H9 (cell line): ENCODE measurements at regions not wholly inside any gene's neighbourhood (a gene's known extent, or its start where the extent isn't known, plus 50 kb on each side); places are given as distances from the start of the nearest gene placed in this dataset.
A peak's percentile ranks its signal among the peaks of the same experiment; 100 is the strongest.

ENCODE experiments used
- DNase-seq: peaks from one replicate; pipeline ENCODE4 v3.0.0-alpha.2; 2017
- H2AFZ ChIP-seq: one replicate; pipeline ENCODE4 v1.6.1; 2013; ENCODE audit warnings: mild to moderate bottlenecking, low read length, control low read depth, moderate library complexity
- H2AK5ac ChIP-seq: 2 replicates; pipeline ENCODE4 v1.6.1; 2013; ENCODE audit warnings: low read length, control low read depth, mixed read lengths; ENCODE audit not compliant: insufficient read length
- H2BK120ac ChIP-seq: one replicate; pipeline ENCODE4 v1.6.1; 2013; ENCODE audit warnings: low read depth, mild to moderate bottlenecking, low read length, control low read depth, inconsistent platforms; ENCODE audit not compliant: poor library complexity, severe bottlenecking
- H2BK12ac ChIP-seq: 2 replicates; pipeline ENCODE4 v1.6.1; 2013; ENCODE audit warnings: low read length, control low read depth, mixed read lengths, low read depth; ENCODE audit not compliant: insufficient read length
- H2BK15ac ChIP-seq: 2 replicates; pipeline ENCODE4 v1.6.1; 2013; ENCODE audit warnings: low read depth, low read length, control low read depth
- H2BK20ac ChIP-seq: one replicate; pipeline ENCODE4 v1.6.1; 2013; ENCODE audit warnings: low read depth, mild to moderate bottlenecking, low read length, control low read depth, inconsistent platforms; ENCODE audit not compliant: poor library complexity, severe bottlenecking
- H2BK5ac ChIP-seq: 2 replicates; pipeline ENCODE4 v1.6.1; 2013; ENCODE audit warnings: low read length, control low read depth, mixed read lengths; ENCODE audit not compliant: insufficient read length
- H3K14ac ChIP-seq: 2 replicates; pipeline ENCODE4 v1.6.1; 2013; ENCODE audit warnings: low read length, control low read depth; ENCODE audit not compliant: insufficient read depth
- H3K18ac ChIP-seq: 2 replicates; pipeline ENCODE4 v1.6.1; 2013; ENCODE audit warnings: low read depth, mild to moderate bottlenecking, mixed read lengths, low read length, control low read depth; ENCODE audit not compliant: insufficient read length
- H3K23ac ChIP-seq: 2 replicates; pipeline ENCODE4 v1.6.1; 2013; ENCODE audit warnings: low read length, control low read depth, mixed read lengths, low read depth; ENCODE audit not compliant: insufficient read length
- H3K23me2 ChIP-seq: 2 replicates; pipeline ENCODE4 v1.6.1; 2013; ENCODE audit warnings: low read depth, mild to moderate bottlenecking, mixed read lengths, low read length, control low read depth; ENCODE audit not compliant: insufficient read length, poor library complexity, severe bottlenecking
- H3K27ac ChIP-seq: 2 replicates; pipeline ENCODE4 v1.5.1; 2013; ENCODE audit warnings: low read length, control low read depth, mixed read lengths, low read depth; ENCODE audit not compliant: insufficient read length
- H3K27me3 ChIP-seq: 2 replicates; pipeline ENCODE4 v1.6.1; 2013; ENCODE audit warnings: low read length, control low read depth, inconsistent platforms; ENCODE audit not compliant: insufficient read depth
- H3K4ac ChIP-seq: 2 replicates; pipeline ENCODE4 v1.6.1; 2013; ENCODE audit warnings: low read depth, mild to moderate bottlenecking, control low read depth, inconsistent platforms, low read length, moderate library complexity
- H3K4me1 ChIP-seq: 2 replicates; pipeline ENCODE4 v1.6.1; 2013; ENCODE audit warnings: low read length, control low read depth, inconsistent platforms; ENCODE audit not compliant: insufficient read depth
- H3K4me2 ChIP-seq: 2 replicates; pipeline ENCODE4 v1.6.1; 2013; ENCODE audit warnings: low read length, control low read depth, mixed read lengths; ENCODE audit not compliant: insufficient read length, insufficient read depth
- H3K56ac ChIP-seq: 2 replicates; pipeline ENCODE4 v1.6.1; 2013; ENCODE audit warnings: low read depth, mild to moderate bottlenecking, mixed read lengths, low read length, control low read depth; ENCODE audit not compliant: insufficient read length
- H3K79me1 ChIP-seq: 2 replicates; pipeline ENCODE4 v1.6.1; 2013; ENCODE audit warnings: low read depth, mild to moderate bottlenecking, moderate library complexity, low read length, control low read depth, inconsistent platforms; ENCODE audit not compliant: insufficient read depth, poor library complexity, severe bottlenecking
- H3K79me2 ChIP-seq: 2 replicates; pipeline ENCODE4 v1.6.1; 2013; ENCODE audit warnings: low read length, control low read depth, inconsistent platforms; ENCODE audit not compliant: insufficient read depth
- H3K9ac ChIP-seq: 2 replicates; pipeline ENCODE4 v1.6.1; 2013; ENCODE audit warnings: low read length, control low read depth, mixed read lengths; ENCODE audit not compliant: insufficient read length; ENCODE audit errors: extremely low read depth
- H3K9me3 ChIP-seq: one replicate; pipeline ENCODE4 v1.6.1; 2013; ENCODE audit warnings: low read depth, low read length, inconsistent platforms; ENCODE audit not compliant: control insufficient read depth
- H3T11ph ChIP-seq: one replicate; pipeline ENCODE4 v1.6.1; 2013; ENCODE audit warnings: mild to moderate bottlenecking, low read length, control low read depth, inconsistent platforms
- H4K20me1 ChIP-seq: one replicate; pipeline ENCODE4 v1.6.1; 2013; ENCODE audit not compliant: control insufficient read depth, insufficient read length, insufficient read depth
- H4K5ac ChIP-seq: 2 replicates; pipeline ENCODE4 v1.6.1; 2013; ENCODE audit warnings: low read depth, mild to moderate bottlenecking, mixed read lengths, low read length, control low read depth; ENCODE audit not compliant: insufficient read length
- H4K8ac ChIP-seq: replicated peaks from 2 replicates; pipeline ENCODE4 v1.6.1; 2013; ENCODE audit warnings: low read length, control low read depth, mixed read lengths, low read depth; ENCODE audit not compliant: insufficient read length
- H4K91ac ChIP-seq: 2 replicates; pipeline ENCODE4 v1.6.1; 2013; ENCODE audit warnings: low read depth, mild to moderate bottlenecking, moderate library complexity, mixed read lengths, low read length, control low read depth; ENCODE audit not compliant: insufficient read length
- H3K27ac Mint-ChIP-seq, 3 experiments: 2 replicates in 2 of 3; 3 replicates in 1 of 3; pipeline ENCODE4 v1.8.0; 2020 to 2021; ENCODE audit warnings: mixed read lengths in 3 of 3, mild to moderate bottlenecking in 1 of 3, moderate library complexity in 1 of 3
- H3K27me3 Mint-ChIP-seq: 2 replicates; pipeline ENCODE4 v1.8.0; 2021; ENCODE audit warnings: low read depth, mild to moderate bottlenecking, moderate library complexity, mixed read lengths
- H3K36me3 Mint-ChIP-seq, 3 experiments: 2 replicates in 2 of 3; 3 replicates in 1 of 3; pipeline ENCODE4 v1.8.0; 2020 to 2021; ENCODE audit warnings: low read depth in 3 of 3, mixed read lengths in 3 of 3; ENCODE audit not compliant: insufficient read depth in 1 of 3
- H3K4me1 Mint-ChIP-seq, 2 experiments: 2 replicates each; pipeline ENCODE4 v1.8.0; 2020; ENCODE audit warnings: mixed read lengths in 2 of 2
- H3K4me3 Mint-ChIP-seq, 2 experiments: 2 replicates in 1 of 2; 3 replicates in 1 of 2; pipeline ENCODE4 v1.8.0; 2020 to 2021; ENCODE audit warnings: mild to moderate bottlenecking in 2 of 2, mixed read lengths in 2 of 2, moderate library complexity in 1 of 2
- H3K9me3 Mint-ChIP-seq, 2 experiments: 2 replicates in 1 of 2; 3 replicates in 1 of 2; pipeline ENCODE4 v1.8.0; 2020; ENCODE audit warnings: mild to moderate bottlenecking in 2 of 2, mixed read lengths in 2 of 2, moderate library complexity in 1 of 2
- CTCF ChIP-seq: fragments of 200-600 bp; sonication (generic); conservative IDR thresholded peaks from 3 replicates; pipeline ENCODE4 v1.8.0; 2021; ENCODE audit warnings: antibody characterized with exemption, mild to moderate bottlenecking
- WGBS: extraction: QIAGEN DNeasy Blood & Tissue Kit; methylation state at CpG from one replicate; pipeline ENCODE4 v1.1.7; 2013; ENCODE audit warnings: missing lambda C conversion rate, low lambda C conversion rate, mixed read lengths; ENCODE audit not compliant: insufficient read length; ENCODE audit errors: extremely low coverage; 5-methylcytosine and 5-hydroxymethylcytosine counted together

- WGBS, result no CpG with 5 or more reads among the region's 6 CpGs
- no peak for DNase-seq
- Histone ChIP-seq H3K23me2 (no peaks in the 10 kb centered on the region), H2BK15ac (no peak overlapping the region), H2BK20ac (no peak overlapping the region), H2AFZ (no peak overlapping the region), H3K79me1 (no peaks in the 10 kb centered on the region), H2BK12ac (no peak overlapping the region), H3K4ac (no peak overlapping the region), H3K14ac (no peak overlapping the region), H3K27ac (no peak overlapping the region), H4K20me1 (no peaks in the 10 kb centered on the region), H4K91ac (no peak overlapping the region), H3K27me3 (no peaks in the 10 kb centered on the region), H4K5ac (no peak overlapping the region), H3K56ac (no peak overlapping the region), H2BK120ac (no peak overlapping the region), H3K79me2 (no peaks in the 10 kb centered on the region), H3K23ac (no peak overlapping the region), H2BK5ac (no peak overlapping the region), H3K9ac (no peak overlapping the region), H2AK5ac (no peak overlapping the region), H3T11ph (no peak overlapping the region), H3K9me3 (no peaks in the 10 kb centered on the region), H3K18ac (no peak overlapping the region), H3K4me1 (no peaks in the 10 kb centered on the region), H3K4me2 (no peak overlapping the region), H4K8ac (no peak overlapping the region)
- no peak for TF ChIP-seq CTCF
- H3K4me3 Mint-ChIP-seq, result no peak overlapping the region
- H3K9me3 Mint-ChIP-seq, result peaks cover 0 to 4% of the 10 kb centered on the region in 2 experiments; a peak in 1 of 5 replicates
- no peaks in the 10 kb centered on the region; a peak in 1 of 7 replicates for H3K36me3 Mint-ChIP-seq
- peaks cover 8 to 11% of the 10 kb centered on the region in 2 experiments for H3K4me1 Mint-ChIP-seq
- 0 out of 7 replicates have a peak overlapping the region, but pooled peaks of 1 of the 3 experiments have one; percentile 9 for H3K27ac Mint-ChIP-seq
- H3K27me3 Mint-ChIP-seq, result peaks cover 1% of the 10 kb centered on the region; the same call in 1 of the 2 replicates
These were observed 262.5 kb upstream of the LRTM1 start for GRCh38 chr3:55190331-55190730.
